Ectodermal cell (in vitro differentiated cells): ENCODE measurements at regions not wholly inside any gene's neighbourhood (a gene's known extent, or its start where the extent isn't known, plus 50 kb on each side); places are given as distances from the start of the nearest gene placed in this dataset.
"Not testable (repeated sequence)": the region's sequence is repeated elsewhere in the genome, so short reads cannot be mapped to it uniquely, and the experiment has no call there.

Source experiments
- H3K27ac ChIP-seq: 2 replicates; pipeline ENCODE4 v1.7.0; 2013; ENCODE audit warnings: mild to moderate bottlenecking, low read depth, low read length; ENCODE audit not compliant: insufficient read depth, poor library complexity, severe bottlenecking
- H3K27me3 ChIP-seq: 2 replicates; pipeline ENCODE4 v1.7.0; 2013; ENCODE audit warnings: mild to moderate bottlenecking, low read length; ENCODE audit not compliant: insufficient read depth, control insufficient read depth, poor library complexity, severe bottlenecking
- H3K36me3 ChIP-seq: one replicate; pipeline ENCODE4 v1.7.0; 2013; ENCODE audit warnings: low read length; ENCODE audit not compliant: control insufficient read depth, insufficient read depth
- H3K4me1 ChIP-seq: one replicate; pipeline ENCODE4 v1.7.0; 2013; ENCODE audit warnings: low read length; ENCODE audit not compliant: control insufficient read depth, insufficient read depth
- H3K4me3 ChIP-seq: 2 replicates; pipeline ENCODE4 v1.7.0; 2013; ENCODE audit warnings: low read depth, low read length, control low read depth; ENCODE audit not compliant: insufficient read depth
- H3K9me3 ChIP-seq: 2 replicates; pipeline ENCODE4 v1.7.0; 2013; ENCODE audit warnings: mild to moderate bottlenecking, low read length, moderate library complexity; ENCODE audit not compliant: control insufficient read depth
- WGBS, 2 experiments: methylation state at CpG; one replicate each; pipeline ENCODE4 v1.1.7; 2013; ENCODE audit warnings: missing lambda C conversion rate in 2 of 2; 5-methylcytosine and 5-hydroxymethylcytosine counted together

GRCh38 chr4:181013162-181013561 is 1230.0 kb upstream of the TENM3 start:
- Histone ChIP-seq H3K4me3 (no peak overlapping the region), H3K36me3 (no peaks in the 10 kb centered on the region), H3K4me1 (no peaks in the 10 kb centered on the region), H3K27ac (no peak overlapping the region), H3K9me3 (no peaks in the 10 kb centered on the region), H3K27me3 (no peaks in the 10 kb centered on the region)
- 93 to 95% methylated on average over 4 to 5 of the region's 5 CpGs for WGBS, 2 experiments

- 92 to 94% methylated on average over 5 of the region's 5 CpGs for WGBS, 2 experiments
- no peaks in the 10 kb centered on the region for H3K4me1 ChIP-seq
These were observed 1226.2 kb upstream of the TENM3 start for GRCh38 chr4:181017038-181017437.

GRCh38 chr4:181018472-181018871 is 1224.7 kb upstream of the TENM3 start:
- Histone ChIP-seq H3K4me1 (no peaks in the 10 kb centered on the region), H3K4me3 (no peak overlapping the region), H3K36me3 (no peaks in the 10 kb centered on the region), H3K9me3 (no peaks in the 10 kb centered on the region), H3K27me3 (no peaks in the 10 kb centered on the region), H3K27ac (no peak overlapping the region)
- 87 to 88% methylated on average over 4 of the region's 4 CpGs for WGBS, 2 experiments

More at GRCh38 chr4:181017038-181017437, 1226.2 kb upstream of the TENM3 start:
- Histone ChIP-seq H3K4me3 (no peak overlapping the region), H3K36me3 (no peaks in the 10 kb centered on the region), H3K27me3 (no peaks in the 10 kb centered on the region), H3K9me3 (no peaks in the 10 kb centered on the region), H3K27ac (no peak overlapping the region)

- Histone ChIP-seq H3K9me3 (no peaks in the 10 kb centered on the region), H3K27me3 (no peaks in the 10 kb centered on the region), H3K4me1 (no peaks in the 10 kb centered on the region), H3K4me3 (no peak overlapping the region), H3K27ac (no peak overlapping the region), H3K36me3 (no peaks in the 10 kb centered on the region)
- WGBS, 2 experiments: 97 to 98% methylated on average over 5 of the region's 5 CpGs
These were observed 1224.3 kb upstream of the TENM3 start for GRCh38 chr4:181018913-181019312.

GRCh38 chr4:181020456-181020855 is 1222.7 kb upstream of the TENM3 start:
- Histone ChIP-seq H3K27ac (no peak overlapping the region), H3K27me3 (no peaks in the 10 kb centered on the region), H3K9me3 (no peaks in the 10 kb centered on the region), H3K4me1 (no peaks in the 10 kb centered on the region), H3K36me3 (no peaks in the 10 kb centered on the region), H3K4me3 (no peak overlapping the region)
- WGBS, 2 experiments: 88 to 95% methylated on average over 1 to 2 of the region's 3 CpGs

GRCh38 chr4:181021213-181021612 is 1222.0 kb upstream of the TENM3 start:
- no peak overlapping the region for H3K4me3 ChIP-seq
- H3K4me1 ChIP-seq: no peaks in the 10 kb centered on the region
- H3K27me3 ChIP-seq: no peaks in the 10 kb centered on the region
- WGBS, 2 experiments: 90 to 96% methylated on average over 1 of the region's 1 CpG
- H3K27ac ChIP-seq: no peak overlapping the region
- no peaks in the 10 kb centered on the region for H3K36me3 ChIP-seq
- H3K9me3 ChIP-seq: no peaks in the 10 kb centered on the region

GRCh38 chr4:181030135-181030921 is 1212.9 kb upstream of the TENM3 start:
- WGBS, 2 experiments: 96% methylated on average over 13 to 14 of the region's 14 CpGs
- H3K36me3 ChIP-seq, H3K27me3 ChIP-seq, H3K9me3 ChIP-seq, H3K27ac ChIP-seq, H3K4me1 ChIP-seq, H3K4me3 ChIP-seq: not testable (repeated sequence)

- Histone ChIP-seq H3K4me3 (no peak overlapping the region), H3K36me3 (no peaks in the 10 kb centered on the region), H3K9me3 (no peaks in the 10 kb centered on the region), H3K27me3 (no peaks in the 10 kb centered on the region), H3K4me1 (no peaks in the 10 kb centered on the region), H3K27ac (no peak overlapping the region)
- 95% methylated on average over 6 to 7 of the region's 7 CpGs for WGBS, 2 experiments
These were observed 1212.2 kb upstream of the TENM3 start for GRCh38 chr4:181030961-181031360.

- WGBS, 2 experiments: 91 to 95% methylated on average over 3 to 4 of the region's 4 CpGs
- H3K4me1 ChIP-seq: no peaks in the 10 kb centered on the region
- no peak overlapping the region for H3K27ac ChIP-seq
- H3K36me3 ChIP-seq: no peaks in the 10 kb centered on the region
- no peaks in the 10 kb centered on the region for H3K9me3 ChIP-seq
- no peaks in the 10 kb centered on the region for H3K27me3 ChIP-seq
- H3K4me3 ChIP-seq: no peak overlapping the region
These were observed 1199.7 kb upstream of the TENM3 start for GRCh38 chr4:181043486-181043885.

- H3K9me3 ChIP-seq: no peaks in the 10 kb centered on the region
- H3K4me1 ChIP-seq: no peaks in the 10 kb centered on the region
- no peak overlapping the region for H3K27ac ChIP-seq
- no peaks in the 10 kb centered on the region for H3K36me3 ChIP-seq
- H3K4me3 ChIP-seq: no peak overlapping the region
- 84 to 85% methylated on average over 9 of the region's 9 CpGs for WGBS, 2 experiments
- H3K27me3 ChIP-seq: no peaks in the 10 kb centered on the region
These were observed 1196.4 kb upstream of the TENM3 start for GRCh38 chr4:181046809-181047208.
